Endothelial cell of umbilical vein (primary cell): ENCODE measurements at regions not wholly inside any gene's neighbourhood (a gene's known extent, or its start where the extent isn't known, plus 50 kb on each side); places are given as distances from the start of the nearest gene placed in this dataset.

Experiments
- BruUV-seq: library from RNA; stranded (reverse); fragments of 400-500 nt; replicated peaks from 2 replicates; lab custom pipeline; 2021; lab: Mats Ljungman, UMichigan
- CTCF ChIA-PET: fragments of 300-600, 350-600 bp; sonication (Branson Sonifier 250); formaldehyde crosslinking; loops from one replicate; lab custom pipeline; 2021; ENCODE audit warnings: antibody characterized with exemption, inconsistent platforms; lab: Charles Lee
- POLR2A ChIA-PET: fragments of 300-600, 350-600 bp; sonication (Branson Sonifier 250); formaldehyde crosslinking; loops from one replicate; lab custom pipeline; 2021; ENCODE audit warnings: antibody characterized with exemption, inconsistent platforms; lab: Charles Lee
- DNase-seq: peaks from one replicate; pipeline ENCODE4 v3.0.0-alpha.2; 2011; ENCODE audit warnings: low read depth, low spot score
- FAIRE-seq: peaks from 2 replicates; lab custom pipeline; 2011; peaks lifted over from hg19 to GRCh38; lab: Jason Lieb, UNC
- H2AFZ ChIP-seq: 2 replicates; pipeline ENCODE4 v1.6.0; 2012; ENCODE audit warnings: low read depth, low read length, control low read depth, inconsistent platforms
- H3K27ac ChIP-seq: 2 replicates; pipeline ENCODE4 v1.5.1; 2011; ENCODE audit warnings: low read depth, mild to moderate bottlenecking, control low read depth, low read length, moderate library complexity; ENCODE audit not compliant: insufficient read depth
- H3K27me3 ChIP-seq, 2 experiments: 2 replicates each; pipeline versions ENCODE4 v1.6.0 to v1.6.1; 2011; ENCODE audit warnings: low read length in 2 of 2, mixed read lengths in 1 of 2; ENCODE audit not compliant: control insufficient read depth in 2 of 2, insufficient read depth in 2 of 2
- H3K36me3 ChIP-seq, 2 experiments: 2 replicates in 1 of 2; 3 replicates in 1 of 2; pipeline ENCODE4 v1.5.1; 2011; ENCODE audit warnings: low read length in 2 of 2, mild to moderate bottlenecking in 1 of 2, moderate library complexity in 1 of 2; ENCODE audit not compliant: control insufficient read depth in 2 of 2, insufficient read depth in 2 of 2; ENCODE audit errors: extremely low read depth in 1 of 2
- H3K4me1 ChIP-seq: 3 replicates; pipeline ENCODE4 v1.5.1; 2011; ENCODE audit warnings: mild to moderate bottlenecking, low read length; ENCODE audit not compliant: control insufficient read depth, insufficient read depth; ENCODE audit errors: extremely low read depth
- H3K4me2 ChIP-seq: 2 replicates; pipeline ENCODE4 v1.6.1; 2011; ENCODE audit warnings: low read length, control low read depth, mixed read lengths; ENCODE audit not compliant: insufficient read depth
- H3K4me3 ChIP-seq, 3 experiments: fragments of 200-600 bp in 1 of 3; sonication (generic), shearing (Covaris generic) in 1 of 3; replicated peaks in 1 of 3; 2 replicates each; pipeline ENCODE4 v1.5.1; 2011 to 2016; ENCODE audit warnings: control low read depth in 3 of 3, low read length in 3 of 3, mild to moderate bottlenecking in 2 of 3, inconsistent platforms in 1 of 3, low read depth in 1 of 3, moderate library complexity in 1 of 3; ENCODE audit not compliant: insufficient read depth in 1 of 3
- H3K79me2 ChIP-seq: 2 replicates; pipeline ENCODE4 v1.6.0; 2012; ENCODE audit warnings: low read length, inconsistent platforms; ENCODE audit not compliant: control insufficient read depth, insufficient read depth
- H3K9ac ChIP-seq: replicated peaks from 2 replicates; pipeline ENCODE3; 2011; ENCODE audit warnings: low read length, control low read depth; ENCODE audit not compliant: insufficient read depth; ENCODE audit errors: extremely low read depth
- H3K9me1 ChIP-seq: replicated peaks from 3 replicates; pipeline ENCODE4 v1.6.0; 2011; ENCODE audit warnings: mild to moderate bottlenecking, low read length; ENCODE audit not compliant: control insufficient read depth, insufficient read depth; ENCODE audit errors: extremely low read depth
- H3K9me3 ChIP-seq: replicated peaks from 2 replicates; pipeline ENCODE4 v1.5.1; 2012; ENCODE audit warnings: low read length, inconsistent platforms; ENCODE audit not compliant: control insufficient read depth, insufficient read depth
- H4K20me1 ChIP-seq: replicated peaks from 2 replicates; pipeline ENCODE3; 2011; ENCODE audit warnings: mild to moderate bottlenecking, low read length; ENCODE audit not compliant: control insufficient read depth, insufficient read depth; ENCODE audit errors: extremely low read depth
- CTCF ChIP-seq, 2 donors: IDR thresholded peaks; 1 replicate in 1 of 2; 2 replicates in 1 of 2; pipeline ENCODE4 v1.5.1; 2011; ENCODE audit warnings: low read length in 2 of 2, mild to moderate bottlenecking in 2 of 2, moderate library complexity in 2 of 2, control low read depth in 1 of 2, inconsistent platforms in 1 of 2, low read depth in 1 of 2; ENCODE audit not compliant: insufficient read depth in 1 of 2; ENCODE audit errors: extremely low read depth in 1 of 2
- EZH2 ChIP-seq: IDR thresholded peaks from 2 replicates; pipeline ENCODE4 v1.6.1; 2012; ENCODE audit warnings: borderline replicate concordance, low read depth, mild to moderate bottlenecking, moderate library complexity, low read length, inconsistent platforms; ENCODE audit not compliant: severe bottlenecking
- FOS ChIP-seq: IDR thresholded peaks from 2 replicates; pipeline ENCODE4 v1.6.1; 2011; ENCODE audit warnings: mild to moderate bottlenecking, low read length, moderate library complexity, borderline replicate concordance; ENCODE audit not compliant: insufficient read depth
- GATA2 ChIP-seq: IDR thresholded peaks from 2 replicates; pipeline ENCODE4 v1.7.0; 2011; ENCODE audit warnings: low read depth, mild to moderate bottlenecking, moderate library complexity, mixed read lengths, low read length; ENCODE audit not compliant: insufficient read length, insufficient read depth
- JUN ChIP-seq: IDR thresholded peaks from 2 replicates; pipeline ENCODE4 v1.6.1; 2011; ENCODE audit warnings: borderline replicate concordance, low read depth; ENCODE audit not compliant: insufficient read length, insufficient read depth
- MYC ChIP-seq: IDR thresholded peaks from one replicate; pipeline ENCODE4 v1.6.1; 2011; ENCODE audit warnings: mild to moderate bottlenecking, low read depth, low read length
- POLR2A ChIP-seq: IDR thresholded peaks from 2 replicates; pipeline ENCODE4 v1.6.1; 2012; ENCODE audit warnings: low read depth, mild to moderate bottlenecking, control low read depth, low read length
- POLR2AphosphoS5 ChIP-seq: IDR thresholded peaks from 2 replicates; pipeline ENCODE4 v1.6.1; 2012; ENCODE audit warnings: low read depth, mild to moderate bottlenecking, control low read depth, low read length, moderate library complexity; ENCODE audit not compliant: insufficient read depth
- dilution Hi-C: fragments of 300-500 bp; cut with MboI; formaldehyde crosslinking; loops from one replicate; pipeline ENCODE4 v1.15.0; 2019; ENCODE audit warnings: low sequenced_read_pairs; ENCODE audit not compliant: extremely low pct_ligation_motif_present
- intact Hi-C: fragments of 100-400 bp; cut with micrococcal nuclease; formaldehyde crosslinking; loops from one replicate; pipeline ENCODE4 v1.10.0; 2022
- TF ChIP-seq, protein P1 (sequence below): IDR thresholded peaks from 2 replicates; pipeline ENCODE4 v1.6.1; 2011; ENCODE audit not compliant: insufficient read depth, insufficient read length

DNA sequence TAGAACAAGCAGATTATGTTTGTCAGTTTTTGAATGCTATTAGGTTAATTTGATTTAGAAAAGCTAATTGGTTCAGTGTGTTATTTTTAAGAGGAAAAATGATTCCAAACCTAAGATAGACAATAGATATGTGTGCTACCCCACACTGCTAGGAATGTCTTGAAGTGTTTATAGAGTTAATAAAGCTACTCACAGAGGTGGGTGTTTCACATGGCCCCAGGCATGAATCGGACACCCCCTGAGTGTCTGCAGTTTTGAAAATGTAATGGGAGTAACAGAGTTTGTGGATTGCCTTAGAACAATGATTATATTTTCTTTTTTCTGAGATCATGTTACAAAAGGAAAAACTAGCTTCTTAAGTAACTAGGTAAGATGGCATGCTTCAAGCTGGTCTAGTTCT is 348.3 kb downstream of the ADCYAP1 start:
- H3K9me3 ChIP-seq = no peaks in the 10 kb centered on the region
- TF ChIP-seq JUN (no peak), POLR2AphosphoS5 (no peak), EZH2 (no peak), CTCF (IDR thresholded peaks at IDR 0.05; ENCODE audit: extremely low read depth in 1 of 2, insufficient read depth in 1 of 2, low read depth in 1 of 2, low read length in 2 of 2) (no peak), FOS (no peak), GATA2 (no peak), MYC (no peak), POLR2A (no peak)
- TF ChIP-seq, protein P1, sequence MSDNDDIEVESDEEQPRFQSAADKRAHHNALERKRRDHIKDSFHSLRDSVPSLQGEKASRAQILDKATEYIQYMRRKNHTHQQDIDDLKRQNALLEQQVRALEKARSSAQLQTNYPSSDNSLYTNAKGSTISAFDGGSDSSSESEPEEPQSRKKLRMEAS = no peak
- H3K4me3 ChIP-seq = no peak overlapping the region
- peaks cover 2% of the 10 kb centered on the region for H3K9me1 ChIP-seq
- no peak overlapping the region for H3K27ac ChIP-seq
- H3K79me2 ChIP-seq = no peaks in the 10 kb centered on the region
- no TSS peak for BruUV-seq
- dilution Hi-C loops (no loop called here), intact Hi-C loops (no loop called here)
- no peaks in the 10 kb centered on the region for H4K20me1 ChIP-seq
- DNase-seq = no peak
- ChIA-PET CTCF (no interaction called here), POLR2A (no interaction called here)
- no peak for FAIRE-seq
- H3K9ac ChIP-seq = no peak overlapping the region
- no peaks in the 10 kb centered on the region for H3K4me1 ChIP-seq
- H3K36me3 ChIP-seq = no peaks in the 10 kb centered on the region
- no peak overlapping the region for H2AFZ ChIP-seq
- H3K4me2 ChIP-seq = no peak overlapping the region
- H3K27me3 ChIP-seq = no peaks in the 10 kb centered on the region
